Gastrocnemius medialis (tissue), 4 donors: ENCODE measurements at regions not wholly inside any gene's neighbourhood (a gene's known extent, or its start where the extent isn't known, plus 50 kb on each side); places are given as distances from the start of the nearest gene placed in this dataset.

ENCODE experiments used
- CTCF ChIP-seq, 5 experiments: fragments of 450-650 bp in 3 of 5; fragments of 200-600 bp in 2 of 5; sonication (generic) in 2 of 5; IDR thresholded peaks in 4 of 5; conservative IDR thresholded peaks in 1 of 5; 1 replicate in 4 of 5; 2 replicates in 1 of 5; pipeline ENCODE4 v1.5.1; 2016 to 2019; ENCODE audit warnings: antibody characterized with exemption in 5 of 5, mild to moderate bottlenecking in 3 of 5, moderate library complexity in 3 of 5
- POLR2A ChIP-seq, 2 donors: fragments of 450-650 bp; IDR thresholded peaks; one replicate each; pipeline ENCODE4 v1.6.1; 2017; ENCODE audit warnings: antibody characterized with exemption in 2 of 2, mild to moderate bottlenecking in 2 of 2, moderate library complexity in 2 of 2

DNA sequence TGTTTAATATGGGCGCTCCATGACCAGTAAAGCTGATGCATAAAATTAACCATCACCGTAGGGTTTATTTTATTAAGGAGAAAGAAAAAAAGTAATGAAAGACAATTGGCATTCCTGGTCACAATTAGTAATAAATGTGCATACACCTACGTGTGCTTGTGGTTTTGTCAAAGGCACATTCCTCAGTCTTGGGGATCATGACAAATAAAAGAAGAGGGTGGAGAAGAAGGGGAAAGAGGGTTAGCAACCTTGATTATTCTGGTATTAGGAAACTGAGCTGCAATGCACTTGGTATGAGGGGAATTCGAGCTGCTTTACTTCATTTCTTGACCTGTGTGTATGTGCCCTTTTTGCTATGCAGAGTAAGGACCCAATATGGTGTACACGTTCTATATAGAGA, 1798.3 kb upstream of the PCDH7 start:
- TF ChIP-seq CTCF (IDR thresholded peaks at IDR 0.05 in 4 of 5, conservative IDR thresholded peaks at IDR 0.05 in 1 of 5) (no peak), POLR2A (IDR thresholded peaks at IDR 0.05) (no peak)
